ENCODE measurements at regions not wholly inside any gene's neighbourhood (a gene's known extent, or its start where the extent isn't known, plus 50 kb on each side); places are given as distances from the start of the nearest gene placed in this dataset.

- H3K4me2 ChIP-seq (ENCODE audit: control insufficient read depth, extremely low read depth, insufficient read depth, low read depth, low read length) = no peak overlapping the region
- DNase-seq (ENCODE audit: low read depth, low spot score) (no peak), FAIRE-seq (peak; percentile 77)
- no peaks in the 10 kb centered on the region for H3K27me3 ChIP-seq (ENCODE audit: control insufficient read depth, extremely low read depth, insufficient read depth, low read length)
- H3K4me1 ChIP-seq (ENCODE audit: control insufficient read depth, extremely low read depth, insufficient read depth, low read length) = peaks cover 14% of the 10 kb centered on the region
- no peaks in the 10 kb centered on the region for H3K79me2 ChIP-seq (ENCODE audit: control insufficient read depth, insufficient read depth, low read length)
- H3K36me3 ChIP-seq (ENCODE audit: control insufficient read depth in 2 of 2, extremely low read depth in 1 of 2, insufficient read depth in 2 of 2, low read length in 2 of 2) = no peaks in the 10 kb centered on the region
- no peaks in the 10 kb centered on the region for H3K9me1 ChIP-seq (ENCODE audit: control insufficient read depth, extremely low read depth, insufficient read depth, low read length)
- no peak overlapping the region for H3K4me3 ChIP-seq (ENCODE audit: control insufficient read depth in 2 of 3, extremely low read depth in 1 of 3, insufficient read depth in 2 of 3, low read depth in 1 of 3, low read length in 3 of 3)
- H3K9me3 ChIP-seq (ENCODE audit: control insufficient read depth, low read depth, low read length) = no peaks in the 10 kb centered on the region
- no peak overlapping the region for H3K9ac ChIP-seq (ENCODE audit: control insufficient read depth, extremely low read depth, insufficient read depth, low read length)
- TF ChIP-seq CTCF (optimal IDR thresholded peaks at IDR 0.05 in 1 of 3, IDR thresholded peaks at IDR 0.05 in 1 of 3, conservative IDR thresholded peaks at IDR 0.05 in 1 of 3; ENCODE audit: extremely low read depth in 1 of 3, insufficient read depth in 2 of 3, low read length in 3 of 3) = no peak
- no peak for TF ChIP-seq EZH2 (IDR thresholded peaks at IDR 0.05; ENCODE audit: low read length)
- dilution Hi-C loops (cut with MboI; ENCODE audit: extremely low pct_ligation_motif_present, low sequenced_read_pairs) = no loop called here
- H3K27ac ChIP-seq (ENCODE audit: control insufficient read depth, insufficient read depth, low read length) = no peak overlapping the region
- no peak overlapping the region for H2AFZ ChIP-seq (ENCODE audit: control insufficient read depth, low read length)
- no peaks in the 10 kb centered on the region for H4K20me1 ChIP-seq (ENCODE audit: control insufficient read depth, extremely low read depth, insufficient read depth, low read length)
Measured at GRCh38 chr4:159416073-159416472, 313.2 kb downstream of the RAPGEF2 start.

- no peak for TF ChIP-seq EZH2 (IDR thresholded peaks at IDR 0.05; ENCODE audit: low read length)
- TF ChIP-seq CTCF (optimal IDR thresholded peaks at IDR 0.05 in 1 of 3, IDR thresholded peaks at IDR 0.05 in 1 of 3, conservative IDR thresholded peaks at IDR 0.05 in 1 of 3; ENCODE audit: extremely low read depth in 1 of 3, insufficient read depth in 2 of 3, low read length in 3 of 3) = no peak
- H2AFZ ChIP-seq (ENCODE audit: control insufficient read depth, low read length) = no peak overlapping the region
- H3K9me3 ChIP-seq (ENCODE audit: control insufficient read depth, low read depth, low read length) = no peaks in the 10 kb centered on the region
- dilution Hi-C loops (cut with MboI; ENCODE audit: extremely low pct_ligation_motif_present, low sequenced_read_pairs) = no loop called here
- no peaks in the 10 kb centered on the region for H3K9me1 ChIP-seq (ENCODE audit: control insufficient read depth, extremely low read depth, insufficient read depth, low read length)
- no peak overlapping the region for H3K27ac ChIP-seq (ENCODE audit: control insufficient read depth, insufficient read depth, low read length)
- no peak overlapping the region for H3K4me3 ChIP-seq (ENCODE audit: control insufficient read depth in 2 of 3, extremely low read depth in 1 of 3, insufficient read depth in 2 of 3, low read depth in 1 of 3, low read length in 3 of 3)
- H3K79me2 ChIP-seq (ENCODE audit: control insufficient read depth, insufficient read depth, low read length) = no peaks in the 10 kb centered on the region
- no peak overlapping the region for H3K9ac ChIP-seq (ENCODE audit: control insufficient read depth, extremely low read depth, insufficient read depth, low read length)
- no peaks in the 10 kb centered on the region for H3K27me3 ChIP-seq (ENCODE audit: control insufficient read depth, extremely low read depth, insufficient read depth, low read length)
- H4K20me1 ChIP-seq (ENCODE audit: control insufficient read depth, extremely low read depth, insufficient read depth, low read length) = no peaks in the 10 kb centered on the region
- DNase-seq (ENCODE audit: low read depth, low spot score) (no peak), FAIRE-seq (peak; percentile 69)
- peaks cover 14% of the 10 kb centered on the region for H3K4me1 ChIP-seq (ENCODE audit: control insufficient read depth, extremely low read depth, insufficient read depth, low read length)
- no peaks in the 10 kb centered on the region for H3K36me3 ChIP-seq (ENCODE audit: control insufficient read depth in 2 of 2, extremely low read depth in 1 of 2, insufficient read depth in 2 of 2, low read length in 2 of 2)
- H3K4me2 ChIP-seq (ENCODE audit: control insufficient read depth, extremely low read depth, insufficient read depth, low read depth, low read length) = no peak overlapping the region
Measured at GRCh38 chr4:159416996-159417395, 314.1 kb downstream of the RAPGEF2 start.

All from keratinocyte (primary cell).